ENCODE measurements at regions not wholly inside any gene's neighbourhood (a gene's known extent, or its start where the extent isn't known, plus 50 kb on each side); places are given as distances from the start of the nearest gene placed in this dataset.

GRCh38 chr6:20312606-20313005 is 89.1 kb upstream of the E2F3 start:
- no peak for DNase-seq (ENCODE audit: low read depth in 2 of 3, low spot score in 2 of 3)

GRCh38 chr6:20313051-20313450 is 88.6 kb upstream of the E2F3 start:
- DNase-seq (ENCODE audit: low read depth in 2 of 3, low spot score in 2 of 3): peak in 1 of 3 donors; percentile 36

- no peak for DNase-seq (ENCODE audit: low read depth in 2 of 3, low spot score in 2 of 3)
Measured at GRCh38 chr6:20313960-20314530, 87.6 kb upstream of the E2F3 start.

- DNase-seq (ENCODE audit: low read depth in 2 of 3, low spot score in 2 of 3): no peak
Measured at GRCh38 chr6:20314866-20315845, 86.5 kb upstream of the E2F3 start.

GRCh38 chr6:20317430-20317829 is 84.2 kb upstream of the E2F3 start:
- DNase-seq (ENCODE audit: low read depth in 2 of 3, low spot score in 2 of 3): no peak

- no peak for DNase-seq (ENCODE audit: low read depth in 2 of 3, low spot score in 2 of 3)
Measured at GRCh38 chr6:20318851-20319387, 82.8 kb upstream of the E2F3 start.

- DNase-seq (ENCODE audit: low read depth in 2 of 3, low spot score in 2 of 3): peak; percentile 55 to 93 (median 81)
Measured at GRCh38 chr6:20319520-20320357, 81.9 kb upstream of the E2F3 start.

GRCh38 chr6:20325641-20326421 is 75.8 kb upstream of the E2F3 start:
- peak in 2 of 3 donors; percentile 75 to 83 for DNase-seq (ENCODE audit: low read depth in 2 of 3, low spot score in 2 of 3)

GRCh38 chr6:20326422-20326728 is 75.3 kb upstream of the E2F3 start:
- DNase-seq (ENCODE audit: low read depth in 2 of 3, low spot score in 2 of 3): no peak

GRCh38 chr6:20327141-20327540 is 74.5 kb upstream of the E2F3 start:
- DNase-seq (ENCODE audit: low read depth in 2 of 3, low spot score in 2 of 3): no peak

- no peak for DNase-seq (ENCODE audit: low read depth in 2 of 3, low spot score in 2 of 3)
Measured at GRCh38 chr6:20328266-20328923, 73.3 kb upstream of the E2F3 start.

GRCh38 chr6:20328924-20329300 is 72.8 kb upstream of the E2F3 start:
- no peak for DNase-seq (ENCODE audit: low read depth in 2 of 3, low spot score in 2 of 3)

GRCh38 chr6:20331042-20331441 is 70.6 kb upstream of the E2F3 start:
- no peak for DNase-seq (ENCODE audit: low read depth in 2 of 3, low spot score in 2 of 3)

- no peak for DNase-seq (ENCODE audit: low read depth in 2 of 3, low spot score in 2 of 3)
Measured at GRCh38 chr6:20331625-20332024, 70.1 kb upstream of the E2F3 start.

- no peak for DNase-seq (ENCODE audit: low read depth in 2 of 3, low spot score in 2 of 3)
Measured at GRCh38 chr6:20332441-20333006, 69.2 kb upstream of the E2F3 start.

- DNase-seq (ENCODE audit: low read depth in 2 of 3, low spot score in 2 of 3): no peak
Measured at GRCh38 chr6:20333721-20334269, 67.9 kb upstream of the E2F3 start.

GRCh38 chr6:20334334-20334733 is 67.3 kb upstream of the E2F3 start:
- no peak for DNase-seq (ENCODE audit: low read depth in 2 of 3, low spot score in 2 of 3)

- DNase-seq (ENCODE audit: low read depth in 2 of 3, low spot score in 2 of 3): no peak
Measured at GRCh38 chr6:20334962-20335361, 66.7 kb upstream of the E2F3 start.

- peak in 1 of 3 donors; percentile 29 for DNase-seq (ENCODE audit: low read depth in 2 of 3, low spot score in 2 of 3)
Measured at GRCh38 chr6:20335872-20336271, 65.8 kb upstream of the E2F3 start.
